AG04449 (cell line): ENCODE measurements at regions not wholly inside any gene's neighbourhood (a gene's known extent, or its start where the extent isn't known, plus 50 kb on each side); places are given as distances from the start of the nearest gene placed in this dataset.

Experiments used
- CTCF ChIA-PET: fragments of 350-600 bp; formaldehyde crosslinking; extraction: SDS; loops from one replicate; lab custom pipeline; 2021; ENCODE audit warnings: antibody characterized with exemption; lab: Yijun Ruan, JAX
- POLR2A ChIA-PET: fragments of 400-600, 350-600 bp; formaldehyde crosslinking; extraction: SDS; loops from one replicate; lab custom pipeline; 2020; ENCODE audit warnings: antibody characterized with exemption, inconsistent platforms; lab: Yijun Ruan, JAX
- DNase-seq: peaks from one replicate; pipeline ENCODE4 v3.0.0-alpha.2; 2010; ENCODE audit warnings: low read depth, low spot score
- H3K4me3 ChIP-seq: 2 replicates; pipeline ENCODE4 v1.5.1; 2011; ENCODE audit warnings: low read depth, mild to moderate bottlenecking, control low read depth, low read length
- TF ChIP-seq, protein P1 (sequence below): IDR thresholded peaks from one replicate; pipeline ENCODE4 v1.5.1; 2011; ENCODE audit warnings: mild to moderate bottlenecking, moderate library complexity, low read length, control low read depth, inconsistent platforms; ENCODE audit not compliant: insufficient read depth; ENCODE audit errors: missing control alignments

DNA sequence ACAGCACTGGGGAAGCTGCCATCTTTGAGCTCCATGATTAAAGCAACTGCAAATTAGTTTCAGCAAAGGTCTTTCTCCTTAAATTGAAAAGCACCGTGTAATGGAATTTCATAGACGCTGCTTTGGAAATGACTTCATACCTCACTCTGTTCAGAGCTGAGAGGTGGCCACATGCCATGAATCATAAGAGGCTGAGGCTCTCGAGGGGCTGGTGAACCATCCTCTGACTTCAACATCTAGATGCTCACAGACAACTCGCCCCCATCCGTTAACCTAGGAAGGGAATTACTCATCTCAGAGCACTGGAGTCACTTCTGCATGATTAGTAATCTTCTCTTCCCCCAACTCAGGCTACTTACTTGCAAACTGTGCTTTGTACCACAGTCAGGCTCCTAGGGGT is 122.3 kb downstream of the RCN1 start:
- peak; percentile 61 for DNase-seq
- H3K4me3 ChIP-seq, result no peak overlapping the region
- TF ChIP-seq, protein P1, sequence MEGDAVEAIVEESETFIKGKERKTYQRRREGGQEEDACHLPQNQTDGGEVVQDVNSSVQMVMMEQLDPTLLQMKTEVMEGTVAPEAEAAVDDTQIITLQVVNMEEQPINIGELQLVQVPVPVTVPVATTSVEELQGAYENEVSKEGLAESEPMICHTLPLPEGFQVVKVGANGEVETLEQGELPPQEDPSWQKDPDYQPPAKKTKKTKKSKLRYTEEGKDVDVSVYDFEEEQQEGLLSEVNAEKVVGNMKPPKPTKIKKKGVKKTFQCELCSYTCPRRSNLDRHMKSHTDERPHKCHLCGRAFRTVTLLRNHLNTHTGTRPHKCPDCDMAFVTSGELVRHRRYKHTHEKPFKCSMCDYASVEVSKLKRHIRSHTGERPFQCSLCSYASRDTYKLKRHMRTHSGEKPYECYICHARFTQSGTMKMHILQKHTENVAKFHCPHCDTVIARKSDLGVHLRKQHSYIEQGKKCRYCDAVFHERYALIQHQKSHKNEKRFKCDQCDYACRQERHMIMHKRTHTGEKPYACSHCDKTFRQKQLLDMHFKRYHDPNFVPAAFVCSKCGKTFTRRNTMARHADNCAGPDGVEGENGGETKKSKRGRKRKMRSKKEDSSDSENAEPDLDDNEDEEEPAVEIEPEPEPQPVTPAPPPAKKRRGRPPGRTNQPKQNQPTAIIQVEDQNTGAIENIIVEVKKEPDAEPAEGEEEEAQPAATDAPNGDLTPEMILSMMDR, result no peak
- ChIA-PET CTCF (no interaction called here), POLR2A (no interaction called here)

DNA sequence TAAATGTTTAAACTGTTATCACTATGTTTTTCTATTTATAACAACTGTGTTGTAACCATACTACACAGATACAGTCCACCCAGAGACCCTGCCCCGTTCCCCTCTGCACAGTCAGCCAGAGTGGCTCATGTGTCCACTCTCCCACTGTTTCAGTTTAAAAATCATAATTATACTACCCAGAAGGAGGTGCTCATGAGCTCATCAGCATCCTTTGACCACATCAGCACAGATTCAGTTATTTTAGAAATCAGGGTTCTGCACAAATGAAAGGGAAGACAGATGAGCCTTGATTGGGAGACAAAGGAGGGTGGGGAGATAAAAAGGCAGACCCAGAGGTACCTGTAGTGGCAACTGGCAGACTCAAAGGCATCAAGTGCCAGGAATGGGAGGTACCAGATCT is 124.3 kb downstream of the RCN1 start:
- no peak for DNase-seq
- ChIA-PET POLR2A (no interaction called here), CTCF (no interaction called here)
- no peak overlapping the region for H3K4me3 ChIP-seq
- TF ChIP-seq, protein P1, result no peak

DNA sequence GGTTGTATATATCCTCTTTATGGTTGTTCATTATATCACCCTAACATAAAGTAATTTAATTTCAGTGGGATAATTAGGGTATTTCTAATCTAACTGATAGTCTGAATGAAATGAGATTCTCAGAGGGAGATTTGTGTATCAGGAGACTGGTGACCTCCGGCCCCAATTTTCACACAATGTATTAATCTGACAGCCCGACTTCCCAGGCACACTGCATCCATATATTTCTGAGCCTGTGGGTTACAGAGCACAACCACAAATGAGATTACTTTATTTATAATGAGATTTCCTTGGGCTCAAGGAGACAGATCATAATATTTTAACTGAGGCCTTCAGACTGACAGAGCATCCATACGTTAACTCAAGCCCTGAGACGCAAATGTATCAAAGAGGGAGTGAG is 125.9 kb downstream of the RCN1 start:
- ChIA-PET POLR2A (no interaction called here), CTCF (interaction anchor here (1.0 kb wide), 1 partner anchor 15 kb away, joined by 4 read pairs; no protein-coding TSS in a partner anchor)
- TF ChIP-seq, protein P1, result no peak
- no peak overlapping the region for H3K4me3 ChIP-seq
- no peak for DNase-seq

DNA sequence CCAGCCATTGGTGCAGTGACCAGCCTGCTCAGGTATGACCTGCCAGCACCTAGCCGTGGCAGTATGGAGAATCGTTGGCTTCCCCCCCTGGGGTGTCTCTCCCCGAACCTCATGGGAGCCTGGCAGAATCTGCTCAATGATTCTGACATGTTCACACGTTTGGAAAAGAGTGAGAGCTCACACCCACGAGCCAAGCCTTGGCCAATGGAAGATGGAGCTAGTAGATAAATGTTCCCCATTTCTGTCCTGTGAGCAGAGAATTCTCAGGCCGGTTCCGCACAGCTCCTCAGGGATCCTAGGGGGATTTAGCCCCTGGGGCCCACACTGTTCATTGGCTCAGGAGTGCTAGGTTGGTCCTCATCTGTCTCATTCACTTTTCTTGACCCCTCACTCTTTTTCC is 128.4 kb downstream of the RCN1 start:
- TF ChIP-seq, protein P1, result no peak
- DNase-seq, result no peak
- POLR2A ChIA-PET, result no interaction called here
- no peak overlapping the region for H3K4me3 ChIP-seq
- CTCF ChIA-PET, result interaction anchor here (1.1 kb wide), 1 partner anchor 13 kb away, joined by 4 read pairs; no protein-coding TSS in a partner anchor

DNA sequence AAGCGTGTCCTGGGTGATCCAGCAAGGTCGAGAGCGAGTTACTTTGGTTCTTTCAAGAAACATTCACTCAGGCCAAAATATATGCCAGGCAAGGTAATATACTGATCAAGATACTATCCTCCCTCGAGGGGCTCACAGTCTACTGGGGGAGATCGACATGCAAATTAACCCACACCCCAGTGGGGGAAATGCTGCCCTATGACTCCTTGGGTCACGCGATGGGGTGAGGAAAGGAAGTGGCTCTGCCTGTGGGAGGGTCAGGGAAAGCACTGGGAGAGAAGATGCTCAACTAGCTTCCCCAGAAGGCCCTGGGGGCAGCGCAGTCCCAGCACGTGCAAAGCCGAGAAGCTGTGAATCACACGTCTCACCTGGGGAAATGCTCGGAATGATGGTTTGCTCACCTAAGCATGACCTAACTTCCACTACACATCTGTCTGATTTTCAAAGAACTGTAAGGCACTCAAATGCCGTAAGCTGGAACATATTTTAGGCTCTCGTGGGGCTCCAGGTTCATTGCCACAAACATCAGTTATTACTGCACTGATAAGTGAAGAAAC is 130.7 kb downstream of the RCN1 start:
- DNase-seq, result no peak
- no peak overlapping the region for H3K4me3 ChIP-seq
- TF ChIP-seq, protein P1, result no peak
- CTCF ChIA-PET, result interaction anchor here (1.5 kb wide), 1 partner anchor 10 kb away, joined by 3 read pairs; no protein-coding TSS in a partner anchor
- POLR2A ChIA-PET, result no interaction called here

DNA sequence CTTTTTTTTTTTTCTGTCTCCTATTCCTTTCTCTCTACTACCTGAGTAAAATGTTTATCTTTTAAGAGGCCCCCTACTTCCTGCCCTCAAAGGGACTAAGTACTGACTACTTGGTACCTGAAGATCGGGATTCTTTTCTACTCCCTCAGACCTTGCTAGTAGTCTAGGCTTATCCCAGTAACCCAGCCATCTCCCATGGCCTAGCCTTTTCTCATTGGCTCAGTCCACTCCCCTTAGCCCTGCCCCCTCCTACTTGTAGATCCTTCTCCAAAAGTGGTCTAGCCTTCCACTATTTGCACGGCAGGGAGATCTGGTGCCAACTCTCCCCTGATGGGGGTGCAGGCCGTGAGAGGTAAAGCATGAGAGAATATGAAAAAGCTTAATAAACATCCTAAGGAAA is 133.7 kb downstream of the RCN1 start:
- CTCF ChIA-PET, result no interaction called here
- TF ChIP-seq, protein P1, result no peak
- H3K4me3 ChIP-seq, result no peak overlapping the region
- no peak for DNase-seq
- POLR2A ChIA-PET, result interaction anchor here (0.6 kb wide), 1 partner anchor 51 kb away, joined by 3 read pairs; no protein-coding TSS in a partner anchor
